SU-DHL-6 (cell line): ENCODE measurements at regions not wholly inside any gene's neighbourhood (a gene's known extent, or its start where the extent isn't known, plus 50 kb on each side); places are given as distances from the start of the nearest gene placed in this dataset.

ENCODE experiments used
- H2AFZ ChIP-seq: fragments of 200-600 bp; sonication (generic); 2 replicates; pipeline ENCODE4 v1.6.1; 2014; ENCODE audit warnings: low read depth, mild to moderate bottlenecking, moderate library complexity, mixed read lengths, antibody characterized with exemption, low read length; ENCODE audit not compliant: severe bottlenecking
- H3F3A ChIP-seq: fragments of 200-600 bp; shearing (Covaris generic); 2 replicates; pipeline ENCODE4 v1.6.0; 2016; ENCODE audit warnings: antibody characterized with exemption, mild to moderate bottlenecking; ENCODE audit not compliant: insufficient read depth
- H3K27ac ChIP-seq: fragments of 200-600 bp; sonication (generic); 2 replicates; pipeline ENCODE4 v1.5.1; 2016; ENCODE audit warnings: low read depth, mild to moderate bottlenecking, low read length, moderate library complexity, mixed read lengths
- H3K27me3 ChIP-seq: fragments of 200-600 bp; sonication (generic), shearing (Covaris generic); 2 replicates; pipeline ENCODE4 v1.6.0; 2014; ENCODE audit warnings: mild to moderate bottlenecking, low read length
- H3K36me3 ChIP-seq: fragments of 200-600 bp; sonication (generic); 2 replicates; pipeline ENCODE4 v1.6.1; 2014; ENCODE audit warnings: mild to moderate bottlenecking, low read length, mixed read lengths
- H3K4me2 ChIP-seq: fragments of 300-600, 200-600 bp; shearing (Covaris generic), sonication (generic); 2 replicates; pipeline ENCODE4 v1.6.0; 2014; ENCODE audit warnings: low read length, low read depth, mild to moderate bottlenecking; ENCODE audit not compliant: poor library complexity, severe bottlenecking
- H3K4me3 ChIP-seq: fragments of 200-600 bp; sonication (generic); 2 replicates; pipeline ENCODE4 v1.5.1; 2014; ENCODE audit warnings: antibody characterized with exemption, low read length, mild to moderate bottlenecking, mixed read lengths; ENCODE audit not compliant: insufficient read depth, poor library complexity, severe bottlenecking
- H3K79me2 ChIP-seq: fragments of 200-600 bp; sonication (generic); 2 replicates; pipeline ENCODE4 v1.6.1; 2014; ENCODE audit warnings: mild to moderate bottlenecking, low read length, moderate library complexity; ENCODE audit not compliant: insufficient read depth
- H3K9ac ChIP-seq: fragments of 200-600 bp; sonication (generic); 2 replicates; pipeline ENCODE4 v1.7.0; 2014; ENCODE audit warnings: mild to moderate bottlenecking, low read length
- H3K9me2 ChIP-seq: fragments of 200-600 bp; sonication (generic); replicated peaks from 2 replicates; pipeline ENCODE4 v1.6.1; 2014; ENCODE audit warnings: low read length; ENCODE audit not compliant: insufficient read depth
- H3K9me3 ChIP-seq: fragments of 200-600 bp; sonication (generic); 2 replicates; pipeline ENCODE4 v1.6.1; 2014; ENCODE audit warnings: low read length, mixed read lengths; ENCODE audit not compliant: insufficient read depth
- H4K20me1 ChIP-seq: fragments of 200-600 bp; sonication (generic); 2 replicates; pipeline ENCODE4 v1.6.1; 2014; ENCODE audit warnings: low read depth, mild to moderate bottlenecking, antibody characterized with exemption, low read length, moderate library complexity, mixed read lengths
- EZH2phosphoT487 ChIP-seq: fragments of 200-600 bp; sonication (generic), shearing (Covaris generic); conservative IDR thresholded peaks from 2 replicates; pipeline ENCODE4 v1.6.1; 2018; ENCODE audit warnings: mild to moderate bottlenecking, antibody characterized with exemption, low read length, moderate library complexity, mixed read lengths
- TF ChIP-seq, protein P1 (sequence below): fragments of 200-600 bp; sonication (generic); IDR thresholded peaks from one replicate; pipeline ENCODE4 v1.5.1; 2017; ENCODE audit warnings: antibody characterized with exemption, mild to moderate bottlenecking, low read length, moderate library complexity; ENCODE audit not compliant: insufficient read depth, poor library complexity, severe bottlenecking

DNA sequence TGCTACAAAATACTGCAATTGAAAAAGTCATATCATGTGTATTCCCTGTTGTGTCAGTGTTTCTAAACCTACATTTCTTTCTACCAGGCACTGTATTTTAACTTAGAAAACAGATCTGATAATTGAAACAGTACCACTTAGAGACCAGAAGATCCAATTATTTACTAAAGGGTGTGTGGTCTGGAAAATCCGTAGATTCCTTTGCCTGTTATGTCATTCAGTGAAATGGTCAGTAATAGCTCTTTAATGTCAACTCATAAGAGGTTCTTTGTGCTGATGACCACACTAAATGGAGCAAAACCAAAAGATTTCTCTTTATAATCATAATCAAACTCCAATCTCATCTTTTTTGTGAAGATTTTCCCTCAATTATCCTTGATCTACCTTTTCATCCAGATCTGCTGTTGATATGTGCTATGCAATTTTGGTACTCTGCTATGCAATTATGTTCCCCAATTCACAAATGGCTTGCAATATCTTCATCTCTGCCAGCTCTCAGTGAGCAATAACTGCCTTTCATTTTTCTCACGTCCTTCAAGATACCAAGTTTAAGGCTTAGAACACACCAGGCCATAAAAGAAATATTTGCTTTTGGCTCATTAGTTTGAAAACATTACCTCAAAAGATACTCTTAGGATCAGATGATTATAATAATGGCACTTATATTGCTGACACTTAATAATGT, 165.5 kb downstream of the MOXD1 start:
- Histone ChIP-seq H2AFZ (no peak overlapping the region), H3K9ac (no peak overlapping the region), H3K9me2 (no peaks in the 10 kb centered on the region), H3K36me3 (no peaks in the 10 kb centered on the region), H3K27me3 (no peaks in the 10 kb centered on the region), H3F3A (no peaks in the 10 kb centered on the region), H3K4me3 (no peak overlapping the region), H3K79me2 (no peaks in the 10 kb centered on the region), H3K9me3 (no peaks in the 10 kb centered on the region), H3K27ac (no peak overlapping the region), H3K4me2 (no peak overlapping the region), H4K20me1 (no peaks in the 10 kb centered on the region)
- TF ChIP-seq, protein P1, sequence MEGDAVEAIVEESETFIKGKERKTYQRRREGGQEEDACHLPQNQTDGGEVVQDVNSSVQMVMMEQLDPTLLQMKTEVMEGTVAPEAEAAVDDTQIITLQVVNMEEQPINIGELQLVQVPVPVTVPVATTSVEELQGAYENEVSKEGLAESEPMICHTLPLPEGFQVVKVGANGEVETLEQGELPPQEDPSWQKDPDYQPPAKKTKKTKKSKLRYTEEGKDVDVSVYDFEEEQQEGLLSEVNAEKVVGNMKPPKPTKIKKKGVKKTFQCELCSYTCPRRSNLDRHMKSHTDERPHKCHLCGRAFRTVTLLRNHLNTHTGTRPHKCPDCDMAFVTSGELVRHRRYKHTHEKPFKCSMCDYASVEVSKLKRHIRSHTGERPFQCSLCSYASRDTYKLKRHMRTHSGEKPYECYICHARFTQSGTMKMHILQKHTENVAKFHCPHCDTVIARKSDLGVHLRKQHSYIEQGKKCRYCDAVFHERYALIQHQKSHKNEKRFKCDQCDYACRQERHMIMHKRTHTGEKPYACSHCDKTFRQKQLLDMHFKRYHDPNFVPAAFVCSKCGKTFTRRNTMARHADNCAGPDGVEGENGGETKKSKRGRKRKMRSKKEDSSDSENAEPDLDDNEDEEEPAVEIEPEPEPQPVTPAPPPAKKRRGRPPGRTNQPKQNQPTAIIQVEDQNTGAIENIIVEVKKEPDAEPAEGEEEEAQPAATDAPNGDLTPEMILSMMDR: no peak
- no peak for TF ChIP-seq EZH2phosphoT487

DNA sequence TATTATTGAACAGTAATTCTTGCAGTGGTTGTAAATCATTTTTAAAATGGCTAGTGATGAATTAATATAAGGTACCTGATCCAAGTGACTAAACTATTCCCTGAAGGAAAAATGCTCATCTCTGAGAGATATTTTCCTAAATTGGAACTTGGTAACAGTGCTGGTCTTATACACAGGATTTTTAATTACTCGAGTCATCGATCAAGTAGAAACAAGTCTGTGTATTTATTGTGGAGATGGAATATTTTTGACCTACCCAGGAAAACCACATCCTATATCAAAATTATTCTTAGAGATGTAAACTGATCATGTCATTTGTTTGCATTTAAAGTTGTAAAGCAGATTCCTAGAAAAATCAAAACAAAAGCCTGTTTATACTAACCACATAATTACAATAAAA, 166.9 kb downstream of the MOXD1 start:
- Histone ChIP-seq H3K27me3 (no peaks in the 10 kb centered on the region), H3K9ac (no peak overlapping the region), H4K20me1 (no peaks in the 10 kb centered on the region), H3F3A (no peaks in the 10 kb centered on the region), H3K27ac (no peak overlapping the region), H3K4me3 (no peak overlapping the region), H3K79me2 (no peaks in the 10 kb centered on the region), H3K36me3 (no peaks in the 10 kb centered on the region), H2AFZ (no peak overlapping the region), H3K9me2 (no peaks in the 10 kb centered on the region), H3K4me2 (no peak overlapping the region), H3K9me3 (no peaks in the 10 kb centered on the region)
- no peak for TF ChIP-seq EZH2phosphoT487
- TF ChIP-seq, protein P1: no peak

DNA sequence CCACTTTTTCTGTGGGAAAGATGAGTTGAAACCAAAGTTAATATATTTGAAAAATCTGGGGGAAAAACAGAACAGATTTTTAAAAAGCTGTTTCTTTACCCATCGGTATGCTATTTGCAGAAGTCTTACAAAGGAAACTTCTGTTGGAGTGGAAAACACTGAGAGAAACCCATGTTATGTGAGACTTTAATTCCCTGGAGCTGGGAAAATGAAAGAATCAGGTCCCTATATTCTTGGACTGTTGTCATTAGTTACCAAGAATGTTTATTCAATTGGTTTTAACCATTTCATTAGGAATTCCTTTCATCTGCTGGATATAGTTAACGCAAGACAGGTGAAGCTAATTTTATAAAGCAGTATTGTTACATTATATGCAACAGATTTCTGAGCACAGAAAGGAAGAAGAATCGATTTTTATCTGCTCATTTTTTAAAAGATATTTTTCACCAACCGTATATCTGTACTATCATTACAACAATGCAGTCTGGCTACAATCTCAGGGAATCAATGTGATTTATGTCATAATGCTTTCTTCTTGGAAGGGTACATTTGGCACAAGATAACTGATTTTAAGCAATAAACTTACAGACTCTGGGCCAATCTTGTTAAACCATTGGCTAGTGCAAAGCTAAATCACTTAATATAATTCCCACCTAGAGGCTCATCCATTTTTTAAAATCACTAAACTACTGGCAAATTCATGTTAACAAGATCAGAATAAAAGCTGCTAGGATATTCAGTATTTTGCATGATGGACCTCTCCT, 170.0 kb downstream of the MOXD1 start:
- Histone ChIP-seq H3K9ac (no peak overlapping the region), H3K4me2 (no peak overlapping the region), H3K9me2 (no peaks in the 10 kb centered on the region), H3K36me3 (no peaks in the 10 kb centered on the region), H2AFZ (no peak overlapping the region), H3K4me3 (no peak overlapping the region), H3K27me3 (no peaks in the 10 kb centered on the region), H3K79me2 (no peaks in the 10 kb centered on the region), H3K27ac (no peak overlapping the region), H4K20me1 (no peaks in the 10 kb centered on the region), H3F3A (no peaks in the 10 kb centered on the region), H3K9me3 (peaks cover 3% of the 10 kb centered on the region; the same call in 1 of the 2 replicates)
- TF ChIP-seq, protein P1: no peak
- TF ChIP-seq EZH2phosphoT487: no peak
